Gastroesophageal sphincter (tissue), 4 donors: ENCODE measurements at regions not wholly inside any gene's neighbourhood (a gene's known extent, or its start where the extent isn't known, plus 50 kb on each side); places are given as distances from the start of the nearest gene placed in this dataset.

Experiments
- ATAC-seq: fragments of 150-250 bp; one replicate; pipeline ENCODE4 v1.9.1; 2016; ENCODE audit warnings: mild to moderate bottlenecking, moderate library complexity
- H3K27ac ChIP-seq, 4 donors: fragments of 200-600 bp; sonication (generic) in 3 of 4; 1 replicate in 3 of 4; 2 replicates in 1 of 4; pipeline ENCODE4 v1.5.1; 2016 to 2019
- H3K27me3 ChIP-seq: fragments of 200-600 bp; sonication (generic); one replicate; pipeline ENCODE4 v1.5.1; 2019
- H3K36me3 ChIP-seq, 2 donors: fragments of 200-600 bp; sonication (generic); one replicate each; pipeline ENCODE4 v1.5.1; 2019; ENCODE audit warnings: control low read depth in 1 of 2
- H3K4me1 ChIP-seq, 3 donors: fragments of 200-600 bp; sonication (generic); 1 replicate in 2 of 3; 2 replicates in 1 of 3; pipeline ENCODE4 v1.5.1; 2016 to 2019; ENCODE audit warnings: control low read depth in 2 of 3
- H3K4me3 ChIP-seq, 2 donors: fragments of 200-600 bp; sonication (generic); one replicate each; pipeline ENCODE4 v1.5.1; 2019; ENCODE audit warnings: mild to moderate bottlenecking in 1 of 2, moderate library complexity in 1 of 2
- H3K9me3 ChIP-seq, 3 donors: fragments of 200-600 bp; sonication (generic); one replicate each; pipeline ENCODE4 v1.5.1; 2017 to 2019; ENCODE audit warnings: control low read depth in 2 of 3
- CTCF ChIP-seq, 4 experiments: fragments of 200-600 bp in 2 of 4; fragments of 450-650 bp in 2 of 4; sonication (generic) in 1 of 4; IDR thresholded peaks; one replicate each; pipeline ENCODE4 v1.5.1; 2017 to 2019; ENCODE audit warnings: antibody characterized with exemption in 4 of 4, mild to moderate bottlenecking in 2 of 4, moderate library complexity in 2 of 4
- EP300 ChIP-seq: sonication (generic); formaldehyde crosslinking; IDR thresholded peaks from one replicate; pipeline ENCODE4 v1.6.1; 2017; ENCODE audit warnings: antibody characterized with exemption, mild to moderate bottlenecking
- POLR2A ChIP-seq, 2 donors: fragments of 450-650 bp; IDR thresholded peaks; one replicate each; pipeline ENCODE4 v1.6.1; 2017; ENCODE audit warnings: antibody characterized with exemption in 2 of 2, mild to moderate bottlenecking in 2 of 2, moderate library complexity in 1 of 2
- POLR2AphosphoS5 ChIP-seq: sonication (generic); formaldehyde crosslinking; IDR thresholded peaks from one replicate; pipeline ENCODE4 v1.6.1; 2017; ENCODE audit warnings: antibody characterized with exemption
- WGBS, 2 donors: methylation state at CpG; one replicate each; pipeline ENCODE4 v1.1.5; 2018; ENCODE audit warnings: low coverage in 1 of 2; 5-methylcytosine and 5-hydroxymethylcytosine counted together

DNA sequence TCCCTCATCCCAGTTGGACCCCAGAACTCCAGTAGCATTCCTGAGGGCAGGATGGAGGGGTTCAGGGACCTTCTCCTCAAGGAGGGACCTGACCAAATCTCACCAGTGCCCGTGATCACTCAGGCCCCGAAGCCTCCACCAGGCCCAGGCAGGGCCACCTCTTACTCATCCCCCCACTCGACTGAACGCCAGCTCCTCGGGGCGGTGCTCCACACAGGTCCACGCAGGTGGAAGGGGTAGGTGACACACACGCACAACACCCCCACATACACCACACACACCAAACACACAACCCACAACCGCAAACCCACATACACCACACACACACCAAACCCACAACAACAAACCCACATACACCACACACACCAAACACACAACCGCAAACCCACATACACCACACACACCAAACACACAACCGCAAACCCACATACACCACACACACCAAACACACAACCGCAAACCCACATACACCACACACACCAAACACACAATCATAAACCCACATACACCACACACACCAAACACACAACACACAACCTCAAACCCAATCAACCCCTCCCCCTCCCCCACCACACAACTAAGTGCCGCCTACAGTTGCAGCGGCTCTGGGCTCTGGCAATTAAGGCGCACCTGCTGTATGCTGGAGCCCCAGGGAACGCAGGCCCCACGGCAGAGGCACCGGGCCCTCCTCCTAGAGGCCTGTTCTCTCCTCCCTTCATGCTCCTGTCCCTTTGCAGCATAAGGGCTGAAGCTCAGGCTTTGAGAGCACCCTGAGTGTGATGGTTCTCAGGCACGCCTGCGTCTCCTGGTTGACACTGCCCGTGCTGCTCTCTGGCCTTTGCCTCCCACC is 1318.1 kb downstream of the TBC1D22A start:
- no peaks in the 10 kb centered on the region for H3K36me3 ChIP-seq

DNA sequence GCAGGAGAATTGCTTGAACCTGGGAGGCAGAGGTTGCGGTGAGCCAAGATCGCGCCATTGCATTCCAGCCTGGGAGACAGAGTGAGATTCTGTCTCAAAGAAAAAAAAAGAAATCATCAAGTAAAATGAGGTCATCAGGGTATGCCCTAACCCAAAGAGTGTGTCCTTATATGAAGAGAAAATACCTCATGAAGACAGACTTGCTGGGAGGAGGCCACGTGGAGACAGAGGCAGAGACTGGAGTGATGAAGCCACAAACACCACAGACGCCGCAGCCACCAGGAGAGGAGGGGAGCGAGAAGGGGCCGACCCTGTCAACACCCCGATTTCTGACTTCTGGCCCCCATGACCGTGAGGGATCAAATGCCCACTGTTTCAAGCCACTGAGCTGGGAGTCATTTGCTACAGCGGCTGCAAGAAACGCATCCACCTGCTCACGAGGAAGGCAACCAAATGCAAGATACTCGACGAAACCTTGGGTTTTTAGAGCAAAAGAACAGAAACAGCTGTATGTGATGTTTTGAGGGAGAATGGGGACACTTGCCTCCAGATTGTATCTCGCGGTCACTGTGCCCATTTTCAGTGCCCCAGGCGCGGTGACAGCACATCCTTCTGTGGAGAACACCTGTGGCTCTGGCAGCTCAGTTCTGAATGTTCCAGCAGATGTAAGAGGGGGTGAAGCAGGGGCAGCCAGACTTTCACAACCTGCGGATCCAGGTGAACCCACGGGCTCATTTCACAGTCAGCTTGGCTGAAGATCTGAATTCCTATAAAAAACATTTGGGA is 1317.2 kb downstream of the TBC1D22A start:
- Histone ChIP-seq H3K4me1 (no peaks in the 10 kb centered on the region), H3K36me3 (no peaks in the 10 kb centered on the region), H3K4me3 (no peak overlapping the region), H3K9me3 (no peaks in the 10 kb centered on the region), H3K27me3 (peaks cover 41% of the 10 kb centered on the region), H3K27ac (no peak overlapping the region)
- TF ChIP-seq EP300 (no peak), POLR2A (IDR thresholded peaks at IDR 0.05) (no peak), CTCF (IDR thresholded peaks at IDR 0.05) (no peak), POLR2AphosphoS5 (no peak)
- ATAC-seq, result no peak
- 84 to 87% methylated on average over 10 to 17 of the region's 21 CpGs for WGBS, 2 donors

More for the DNA sequence above, 1318.1 kb downstream of the TBC1D22A start:
- H3K9me3 ChIP-seq, result no peaks in the 10 kb centered on the region
- WGBS, 2 donors, result 90 to 100% methylated on average over 3 to 5 of the region's 21 CpGs
- no peak for ATAC-seq
- H3K4me3 ChIP-seq, result no peak overlapping the region
- TF ChIP-seq POLR2A (IDR thresholded peaks at IDR 0.05), result no peak
- TF ChIP-seq CTCF (IDR thresholded peaks at IDR 0.05), result no peak
- TF ChIP-seq POLR2AphosphoS5, result no peak
- no peak for TF ChIP-seq EP300
- H3K4me1 ChIP-seq, result no peaks in the 10 kb centered on the region
- no peak overlapping the region for H3K27ac ChIP-seq
- H3K27me3 ChIP-seq, result peaks cover 32% of the 10 kb centered on the region

GRCh38 chr22:48078825-48079224 is 1316.4 kb downstream of the TBC1D22A start:
- Histone ChIP-seq H3K36me3 (no peaks in the 10 kb centered on the region), H3K27me3 (peaks cover 45% of the 10 kb centered on the region), H3K4me3 (no peak overlapping the region), H3K9me3 (no peaks in the 10 kb centered on the region), H3K4me1 (no peaks in the 10 kb centered on the region), H3K27ac (no peak overlapping the region)
- no peak for ATAC-seq
- 86% methylated on average over 4 of the region's 5 CpGs; no CpG with 5 or more reads in 1 of the 2 donors for WGBS, 2 donors
- TF ChIP-seq CTCF (IDR thresholded peaks at IDR 0.05) (no peak), POLR2AphosphoS5 (no peak), POLR2A (IDR thresholded peaks at IDR 0.05) (no peak), EP300 (no peak)

DNA sequence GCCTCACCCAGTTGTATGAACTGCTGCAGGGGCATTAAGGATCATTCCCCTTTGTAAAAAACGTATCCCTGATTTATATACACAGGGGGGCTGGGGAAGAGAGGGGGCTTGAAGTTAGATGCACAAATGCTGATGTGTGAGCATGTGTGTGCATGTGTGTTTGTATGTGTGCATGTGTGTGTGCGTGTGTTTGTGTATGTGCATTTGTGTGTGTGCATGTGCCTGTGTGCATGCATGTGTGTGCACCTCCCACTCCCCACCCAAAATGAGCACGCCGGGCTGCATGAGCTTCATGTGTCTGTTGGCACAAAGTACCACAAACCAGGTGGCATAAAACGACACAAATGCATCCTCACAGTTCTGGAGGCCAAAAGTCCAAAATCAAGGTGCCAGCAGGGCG is 1315.2 kb downstream of the TBC1D22A start:
- 60 to 88% methylated on average over 2 to 5 of the region's 6 CpGs for WGBS, 2 donors
- Histone ChIP-seq H3K9me3 (no peaks in the 10 kb centered on the region), H3K36me3 (no peaks in the 10 kb centered on the region), H3K27ac (no peak overlapping the region), H3K4me3 (no peak overlapping the region), H3K27me3 (peaks cover 44% of the 10 kb centered on the region), H3K4me1 (no peaks in the 10 kb centered on the region)
- TF ChIP-seq CTCF (IDR thresholded peaks at IDR 0.05), result no peak
- no peak for TF ChIP-seq POLR2AphosphoS5
- TF ChIP-seq POLR2A (IDR thresholded peaks at IDR 0.05), result no peak
- no peak for TF ChIP-seq EP300
- ATAC-seq, result no peak
